Activated naive CD8-positive, alpha-beta T cell treated with anti-CD3 and anti-CD28 coated beads, Interleukin-2, amount 10 ng/mL, durations not matched to agents 7 days and 5 days (primary cell): ENCODE measurements at regions not wholly inside any gene's neighbourhood (a gene's known extent, or its start where the extent isn't known, plus 50 kb on each side); places are given as distances from the start of the nearest gene placed in this dataset.

Experiments
- ATAC-seq: fragments of 150-1000 bp; cut with Tn5 transposase; one replicate; pipeline ENCODE4 v1.10.0; 2021; ENCODE audit warnings: low read depth, moderate library complexity
- POLR2A ChIA-PET: fragments of 350-600 bp; sonication (Branson Sonifier 250); formaldehyde crosslinking; loops from one replicate; lab custom pipeline; 2021; ENCODE audit warnings: antibody characterized with exemption; lab: Charles Lee
- DNase-seq: peaks from one replicate; pipeline ENCODE4 v3.0.0; 2021
- H3K27ac Mint-ChIP-seq: one replicate; pipeline ENCODE4 v1.8.0; 2022; ENCODE audit warnings: mild to moderate bottlenecking, mixed read lengths
- H3K27me3 Mint-ChIP-seq: one replicate; pipeline ENCODE4 v1.8.0; 2022; ENCODE audit warnings: mild to moderate bottlenecking, moderate library complexity, mixed read lengths
- H3K36me3 Mint-ChIP-seq: one replicate; pipeline ENCODE4 v1.8.0; 2021; ENCODE audit warnings: mild to moderate bottlenecking, mixed read lengths
- H3K4me1 Mint-ChIP-seq: one replicate; pipeline ENCODE4 v1.8.0; 2021; ENCODE audit warnings: mixed read lengths
- H3K4me3 Mint-ChIP-seq: one replicate; pipeline ENCODE4 v1.8.0; 2022; ENCODE audit warnings: mild to moderate bottlenecking, moderate library complexity, mixed read lengths
- H3K9me3 Mint-ChIP-seq: one replicate; pipeline ENCODE4 v1.8.0; 2021; ENCODE audit warnings: mixed read lengths

GRCh38 chr4:71266090-71266794 is 72.6 kb upstream of the SLC4A4 start:
- no peak for ATAC-seq
- H3K36me3 Mint-ChIP-seq, result no peaks in the 10 kb centered on the region

GRCh38 chr4:71267244-71267643 is 71.6 kb upstream of the SLC4A4 start:
- DNase-seq, result no peak
- H3K27ac Mint-ChIP-seq, result no peak overlapping the region
- peaks cover 1% of the 10 kb centered on the region for H3K4me1 Mint-ChIP-seq
- ATAC-seq, result no peak
- no peaks in the 10 kb centered on the region for H3K36me3 Mint-ChIP-seq
- no peaks in the 10 kb centered on the region for H3K9me3 Mint-ChIP-seq
- H3K27me3 Mint-ChIP-seq, result peaks cover 4% of the 10 kb centered on the region
- H3K4me3 Mint-ChIP-seq, result no peak overlapping the region
- POLR2A ChIA-PET, result no interaction called here

More at GRCh38 chr4:71266090-71266794, 72.6 kb upstream of the SLC4A4 start:
- POLR2A ChIA-PET, result no interaction called here
- Mint-ChIP-seq H3K27me3 (peaks cover 4% of the 10 kb centered on the region), H3K4me3 (no peak overlapping the region), H3K9me3 (no peaks in the 10 kb centered on the region), H3K4me1 (peaks cover 8% of the 10 kb centered on the region), H3K27ac (no peak overlapping the region)
- no peak for DNase-seq

- POLR2A ChIA-PET, result interaction anchor here (0.7 kb wide), 1 partner anchor 384 kb away, joined by 5 read pairs; no protein-coding TSS in a partner anchor
- H3K9me3 Mint-ChIP-seq, result no peaks in the 10 kb centered on the region
- H3K4me1 Mint-ChIP-seq, result peaks cover 1% of the 10 kb centered on the region
- ATAC-seq (no peak), DNase-seq (no peak)
- peaks cover 5% of the 10 kb centered on the region for H3K27me3 Mint-ChIP-seq
- no peaks in the 10 kb centered on the region for H3K36me3 Mint-ChIP-seq
- H3K4me3 Mint-ChIP-seq, result no peak overlapping the region
- H3K27ac Mint-ChIP-seq, result no peak overlapping the region
Measured at GRCh38 chr4:71268166-71268565, 70.7 kb upstream of the SLC4A4 start.

- Mint-ChIP-seq H3K36me3 (no peaks in the 10 kb centered on the region), H3K4me1 (peaks cover 1% of the 10 kb centered on the region), H3K9me3 (no peaks in the 10 kb centered on the region), H3K4me3 (no peak overlapping the region), H3K27ac (no peak overlapping the region), H3K27me3 (peaks cover 6% of the 10 kb centered on the region)
- POLR2A ChIA-PET, result no interaction called here
- DNase-seq, result no peak
- ATAC-seq, result no peak
Measured at GRCh38 chr4:71269233-71269632, 69.6 kb upstream of the SLC4A4 start.

- H3K36me3 Mint-ChIP-seq, result peaks cover 2% of the 10 kb centered on the region
- DNase-seq (peak; percentile 29), ATAC-seq (peak; percentile 58)
- no peaks in the 10 kb centered on the region for H3K9me3 Mint-ChIP-seq
- peaks cover 6% of the 10 kb centered on the region for H3K27me3 Mint-ChIP-seq
- H3K4me3 Mint-ChIP-seq, result no peak overlapping the region
- POLR2A ChIA-PET, result no interaction called here
- H3K27ac Mint-ChIP-seq, result no peak overlapping the region
- H3K4me1 Mint-ChIP-seq, result peaks cover 12% of the 10 kb centered on the region
Measured at GRCh38 chr4:71270901-71271300, 67.9 kb upstream of the SLC4A4 start.

- POLR2A ChIA-PET, result no interaction called here
- peaks cover 3% of the 10 kb centered on the region for H3K36me3 Mint-ChIP-seq
- no peak overlapping the region for H3K27ac Mint-ChIP-seq
- peaks cover 17% of the 10 kb centered on the region for H3K4me1 Mint-ChIP-seq
- H3K27me3 Mint-ChIP-seq, result peaks cover 6% of the 10 kb centered on the region
- ATAC-seq (no peak), DNase-seq (no peak)
- no peak overlapping the region for H3K4me3 Mint-ChIP-seq
- H3K9me3 Mint-ChIP-seq, result peaks cover under 1% of the 10 kb centered on the region
Measured at GRCh38 chr4:71272976-71273375, 65.8 kb upstream of the SLC4A4 start.

GRCh38 chr4:71275004-71275403 is 63.8 kb upstream of the SLC4A4 start:
- Mint-ChIP-seq H3K27me3 (peaks cover 6% of the 10 kb centered on the region), H3K36me3 (peaks cover 5% of the 10 kb centered on the region), H3K9me3 (peaks cover 3% of the 10 kb centered on the region), H3K4me1 (peaks cover 17% of the 10 kb centered on the region), H3K27ac (peak overlapping the region; percentile 4), H3K4me3 (peak overlapping the region; percentile 18)
- DNase-seq (no peak), ATAC-seq (no peak)
- POLR2A ChIA-PET, result no interaction called here

- peaks cover 3% of the 10 kb centered on the region for H3K9me3 Mint-ChIP-seq
- DNase-seq (no peak), ATAC-seq (peak; percentile 62)
- H3K36me3 Mint-ChIP-seq, result peaks cover 5% of the 10 kb centered on the region
- POLR2A ChIA-PET, result no interaction called here
- H3K4me3 Mint-ChIP-seq, result no peak overlapping the region
- H3K27me3 Mint-ChIP-seq, result peaks cover 6% of the 10 kb centered on the region
- peak overlapping the region; percentile 4 for H3K27ac Mint-ChIP-seq
- H3K4me1 Mint-ChIP-seq, result peaks cover 17% of the 10 kb centered on the region
Measured at GRCh38 chr4:71275570-71275969, 63.2 kb upstream of the SLC4A4 start.

GRCh38 chr4:71277353-71277752 is 61.5 kb upstream of the SLC4A4 start:
- Mint-ChIP-seq H3K27me3 (peaks cover 4% of the 10 kb centered on the region), H3K36me3 (peaks cover 5% of the 10 kb centered on the region), H3K4me1 (peaks cover 15% of the 10 kb centered on the region), H3K27ac (no peak overlapping the region), H3K9me3 (peaks cover 3% of the 10 kb centered on the region), H3K4me3 (no peak overlapping the region)
- ATAC-seq (no peak), DNase-seq (no peak)
- POLR2A ChIA-PET, result no interaction called here

- DNase-seq (no peak), ATAC-seq (no peak)
- peaks cover 5% of the 10 kb centered on the region for H3K27me3 Mint-ChIP-seq
- no peak overlapping the region for H3K4me3 Mint-ChIP-seq
- peaks cover 1% of the 10 kb centered on the region for H3K9me3 Mint-ChIP-seq
- H3K36me3 Mint-ChIP-seq, result no peaks in the 10 kb centered on the region
- H3K4me1 Mint-ChIP-seq, result no peaks in the 10 kb centered on the region
- no peak overlapping the region for H3K27ac Mint-ChIP-seq
- POLR2A ChIA-PET, result no interaction called here
Measured at GRCh38 chr4:71283642-71284257, 55.1 kb upstream of the SLC4A4 start.

- ATAC-seq (no peak), DNase-seq (no peak)
- POLR2A ChIA-PET, result no interaction called here
- Mint-ChIP-seq H3K36me3 (no peaks in the 10 kb centered on the region), H3K27ac (no peak overlapping the region), H3K27me3 (peaks cover 5% of the 10 kb centered on the region), H3K4me3 (no peak overlapping the region), H3K9me3 (no peaks in the 10 kb centered on the region), H3K4me1 (no peaks in the 10 kb centered on the region)
Measured at GRCh38 chr4:71287305-71287704, 51.5 kb upstream of the SLC4A4 start.

GRCh38 chr4:71288875-71289274 is 49.9 kb upstream of the SLC4A4 start:
- Mint-ChIP-seq H3K27ac (no peak overlapping the region), H3K4me3 (no peak overlapping the region), H3K9me3 (no peaks in the 10 kb centered on the region), H3K27me3 (no peaks in the 10 kb centered on the region), H3K36me3 (no peaks in the 10 kb centered on the region), H3K4me1 (no peaks in the 10 kb centered on the region)
- ATAC-seq (no peak), DNase-seq (no peak)
- POLR2A ChIA-PET, result no interaction called here
